Muscle of leg (tissue), 3 donors: ENCODE measurements at regions not wholly inside any gene's neighbourhood (a gene's known extent, or its start where the extent isn't known, plus 50 kb on each side); places are given as distances from the start of the nearest gene placed in this dataset.
"Not testable (repeated sequence)": the region's sequence is repeated elsewhere in the genome, so short reads cannot be mapped to it uniquely, and the experiment has no call there.

Source experiments
- DNase-seq: peaks from one replicate; pipeline ENCODE4 v3.0.0; 2013
- H3K27ac ChIP-seq: one replicate; pipeline ENCODE4 v1.5.1; 2013; ENCODE audit warnings: mild to moderate bottlenecking, low read length, control low read depth
- H3K27me3 ChIP-seq: one replicate; pipeline ENCODE4 v1.6.1; 2013; ENCODE audit warnings: low read length; ENCODE audit not compliant: control insufficient read depth, insufficient read depth
- H3K36me3 ChIP-seq: one replicate; pipeline ENCODE4 v1.6.1; 2013; ENCODE audit warnings: low read length; ENCODE audit not compliant: control insufficient read depth, insufficient read depth
- H3K4me1 ChIP-seq: one replicate; pipeline ENCODE4 v1.6.1; 2013; ENCODE audit warnings: low read length; ENCODE audit not compliant: control insufficient read depth, insufficient read depth
- H3K4me3 ChIP-seq: one replicate; pipeline ENCODE4 v1.5.1; 2013; ENCODE audit warnings: low read length, control low read depth
- H3K9me3 ChIP-seq: replicated peaks from 2 replicates; pipeline ENCODE4 v1.6.1; 2013; ENCODE audit warnings: low read depth, low read length; ENCODE audit not compliant: control insufficient read depth
- WGBS: methylation state at CpG from one replicate; pipeline ENCODE4 v1.1.5; 2013; ENCODE audit warnings: missing lambda C conversion rate; ENCODE audit not compliant: insufficient coverage; 5-methylcytosine and 5-hydroxymethylcytosine counted together

GRCh38 chr4:130767384-130767783 is 1671.4 kb downstream of the C4orf33 start:
- not testable (repeated sequence) for H3K4me1 ChIP-seq, DNase-seq, H3K36me3 ChIP-seq, H3K9me3 ChIP-seq, H3K4me3 ChIP-seq, H3K27ac ChIP-seq, H3K27me3 ChIP-seq
- 73% methylated on average over 6 of the region's 6 CpGs for WGBS

GRCh38 chr4:130772966-130773365 is 1677.0 kb downstream of the C4orf33 start:
- H3K27me3 ChIP-seq, H3K4me1 ChIP-seq, DNase-seq, H3K27ac ChIP-seq, H3K9me3 ChIP-seq, H3K36me3 ChIP-seq, H3K4me3 ChIP-seq: not testable (repeated sequence)
- no CpG with 5 or more reads among the region's 3 CpGs for WGBS

- Histone ChIP-seq H3K27me3 (no peaks in the 10 kb centered on the region), H3K27ac (no peak overlapping the region), H3K4me3 (no peak overlapping the region), H3K36me3 (no peaks in the 10 kb centered on the region), H3K9me3 (peaks cover 3% of the 10 kb centered on the region), H3K4me1 (no peaks in the 10 kb centered on the region)
- no CpG with 5 or more reads among the region's 3 CpGs for WGBS
- peak; percentile 11 for DNase-seq
These were observed 1712.5 kb downstream of the C4orf33 start for GRCh38 chr4:130808492-130808891.

GRCh38 chr4:130812117-130812765 is 1716.3 kb downstream of the C4orf33 start:
- WGBS: 20% methylated on average over 1 of the region's 2 CpGs
- DNase-seq: no peak
- Histone ChIP-seq H3K4me1 (no peaks in the 10 kb centered on the region), H3K27ac (no peak overlapping the region), H3K4me3 (no peak overlapping the region), H3K9me3 (no peaks in the 10 kb centered on the region), H3K27me3 (no peaks in the 10 kb centered on the region), H3K36me3 (no peaks in the 10 kb centered on the region)

GRCh38 chr4:130814896-130815295 is 1718.9 kb downstream of the C4orf33 start:
- H3K27me3 ChIP-seq: no peaks in the 10 kb centered on the region
- no peak overlapping the region for H3K4me3 ChIP-seq
- DNase-seq: no peak
- H3K4me1 ChIP-seq: no peaks in the 10 kb centered on the region
- no peak overlapping the region for H3K27ac ChIP-seq
- H3K9me3 ChIP-seq: no peaks in the 10 kb centered on the region
- H3K36me3 ChIP-seq: no peaks in the 10 kb centered on the region

- WGBS: no CpG with 5 or more reads among the region's 1 CpG
- Histone ChIP-seq H3K27me3 (no peaks in the 10 kb centered on the region), H3K4me3 (no peak overlapping the region), H3K27ac (no peak overlapping the region), H3K36me3 (no peaks in the 10 kb centered on the region), H3K4me1 (no peaks in the 10 kb centered on the region), H3K9me3 (no peaks in the 10 kb centered on the region)
- no peak for DNase-seq
These were observed 1724.5 kb downstream of the C4orf33 start for GRCh38 chr4:130820448-130820847.

GRCh38 chr4:130825284-130825683 is 1729.3 kb downstream of the C4orf33 start:
- no peaks in the 10 kb centered on the region for H3K36me3 ChIP-seq
- peak; percentile 34 for DNase-seq
- H3K27me3 ChIP-seq: no peaks in the 10 kb centered on the region
- WGBS: no CpG with 5 or more reads among the region's 2 CpGs
- no peaks in the 10 kb centered on the region for H3K9me3 ChIP-seq
- no peak overlapping the region for H3K4me3 ChIP-seq
- H3K4me1 ChIP-seq: no peaks in the 10 kb centered on the region
- no peak overlapping the region for H3K27ac ChIP-seq

- H3K9me3 ChIP-seq: peaks cover 2% of the 10 kb centered on the region
- H3K36me3 ChIP-seq: no peaks in the 10 kb centered on the region
- WGBS: 51% methylated on average over 5 of the region's 5 CpGs
- DNase-seq: peak; percentile 21
- H3K27me3 ChIP-seq: no peaks in the 10 kb centered on the region
- H3K4me1 ChIP-seq: no peaks in the 10 kb centered on the region
- H3K27ac ChIP-seq: no peak overlapping the region
- H3K4me3 ChIP-seq: no peak overlapping the region
These were observed 1754.1 kb downstream of the C4orf33 start for GRCh38 chr4:130850019-130850524.

GRCh38 chr4:130851107-130851506 is 1755.2 kb downstream of the C4orf33 start:
- Histone ChIP-seq H3K4me1 (no peaks in the 10 kb centered on the region), H3K36me3 (no peaks in the 10 kb centered on the region), H3K27me3 (no peaks in the 10 kb centered on the region), H3K4me3 (no peak overlapping the region), H3K9me3 (peaks cover 2% of the 10 kb centered on the region), H3K27ac (no peak overlapping the region)
- no CpG with 5 or more reads among the region's 2 CpGs for WGBS
- DNase-seq: no peak

- Histone ChIP-seq H3K36me3 (no peaks in the 10 kb centered on the region), H3K27ac (no peak overlapping the region), H3K9me3 (peaks cover 2% of the 10 kb centered on the region), H3K27me3 (no peaks in the 10 kb centered on the region), H3K4me1 (no peaks in the 10 kb centered on the region), H3K4me3 (no peak overlapping the region)
- DNase-seq: no peak
- WGBS: 75% methylated on average over 2 of the region's 3 CpGs
These were observed 1756.0 kb downstream of the C4orf33 start for GRCh38 chr4:130851932-130852331.

GRCh38 chr4:130855533-130855932 is 1759.6 kb downstream of the C4orf33 start:
- H3K4me3 ChIP-seq: no peak overlapping the region
- no peak overlapping the region for H3K27ac ChIP-seq
- peaks cover 3% of the 10 kb centered on the region for H3K9me3 ChIP-seq
- peak; percentile 1 for DNase-seq
- H3K27me3 ChIP-seq: no peaks in the 10 kb centered on the region
- no peaks in the 10 kb centered on the region for H3K4me1 ChIP-seq
- 66% methylated on average over 2 of the region's 3 CpGs for WGBS
- no peaks in the 10 kb centered on the region for H3K36me3 ChIP-seq
